NCI-H345 (cell line): ENCODE measurements at regions not wholly inside any gene's neighbourhood (a gene's known extent, or its start where the extent isn't known, plus 50 kb on each side); places are given as distances from the start of the nearest gene placed in this dataset.

Experiments
- DNase-seq: peaks from one replicate; lab custom pipeline; 2025; lab: John Stamatoyannopoulos, UW

DNA sequence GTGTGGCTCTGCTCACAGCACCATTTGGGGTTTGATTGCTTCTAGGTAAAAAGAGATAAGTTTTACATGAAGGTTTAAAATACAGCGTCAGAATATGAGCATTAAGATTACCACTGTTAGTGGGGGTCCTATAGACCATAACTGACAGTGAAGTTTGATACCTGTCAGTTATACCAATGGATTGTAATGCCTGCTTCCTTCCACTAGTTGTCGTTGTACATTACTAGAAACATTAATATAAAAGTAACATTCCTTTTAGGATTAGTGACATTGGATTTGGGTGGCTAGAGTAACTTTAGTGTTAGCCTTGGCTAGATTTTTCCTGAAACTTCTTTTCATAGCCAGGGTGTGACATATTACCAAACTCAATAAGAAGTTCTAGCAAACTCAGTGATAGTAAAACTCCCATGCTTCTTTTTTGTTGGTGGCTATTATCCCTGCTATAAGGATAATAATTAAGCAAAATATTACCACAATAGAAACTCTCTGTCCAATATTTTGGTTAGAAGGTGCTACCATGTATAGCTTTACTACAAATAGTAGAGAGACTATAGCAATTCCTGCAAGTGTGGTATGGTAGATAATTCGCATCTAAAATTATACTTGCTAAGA, 57.1 kb downstream of the FAM181B start:
- no peak for DNase-seq

DNA sequence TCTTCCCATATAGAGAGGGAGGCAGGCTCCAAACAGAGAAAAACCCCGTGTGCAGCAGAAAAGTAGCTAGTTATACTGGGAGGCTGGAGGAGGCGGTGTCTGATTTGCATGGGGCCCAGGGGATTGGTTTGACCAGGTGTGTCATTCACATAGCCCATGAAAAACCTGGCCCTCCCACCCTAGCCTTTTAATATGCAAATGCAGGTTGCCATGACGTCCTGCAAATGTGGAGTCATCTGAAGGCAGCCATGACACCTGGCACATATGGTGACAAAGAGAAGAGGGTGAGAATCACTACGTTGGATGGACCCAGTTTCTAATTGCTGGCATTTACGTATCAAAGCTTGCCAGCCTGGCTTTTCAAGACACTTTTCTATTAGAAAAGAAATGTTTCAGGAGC, 57.8 kb downstream of the FAM181B start:
- DNase-seq: no peak

DNA sequence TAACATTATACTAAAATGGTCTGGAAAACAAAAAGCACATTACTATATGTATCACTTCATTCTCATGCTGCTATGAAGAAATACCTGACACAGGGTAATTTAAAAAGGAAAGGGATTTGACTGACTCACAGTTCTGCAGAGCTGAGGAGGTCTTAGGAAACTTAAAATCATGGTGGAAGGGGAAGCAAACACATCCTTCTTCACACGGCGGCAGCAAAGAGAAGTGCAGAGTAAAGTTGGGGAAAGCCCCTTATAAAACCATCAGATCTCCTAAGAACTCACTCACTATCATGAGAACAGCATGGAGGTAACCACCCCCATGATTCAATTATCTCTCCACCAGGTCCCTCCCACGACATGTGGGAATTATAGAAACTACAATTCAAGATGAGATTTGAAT, 60.0 kb downstream of the FAM181B start:
- no peak for DNase-seq

DNA sequence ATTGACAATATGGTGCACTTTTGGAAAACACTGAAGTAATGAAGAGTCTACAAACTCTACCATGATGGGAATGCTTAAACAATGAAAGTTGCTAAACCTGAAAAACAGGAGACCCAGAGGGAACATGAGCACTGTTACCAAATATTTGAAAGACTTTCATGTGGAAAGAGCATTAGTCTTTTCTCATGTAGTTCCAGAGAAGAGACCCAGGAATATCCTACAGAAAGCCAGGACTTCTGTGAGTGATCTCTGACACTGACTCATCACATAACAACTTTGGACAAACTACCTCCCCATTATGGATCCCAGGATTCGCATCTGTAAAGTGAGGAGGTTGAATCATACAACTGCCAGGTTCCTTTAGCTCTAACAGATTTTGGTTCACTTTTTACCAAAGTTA, 62.2 kb downstream of the FAM181B start:
- DNase-seq: no peak

DNA sequence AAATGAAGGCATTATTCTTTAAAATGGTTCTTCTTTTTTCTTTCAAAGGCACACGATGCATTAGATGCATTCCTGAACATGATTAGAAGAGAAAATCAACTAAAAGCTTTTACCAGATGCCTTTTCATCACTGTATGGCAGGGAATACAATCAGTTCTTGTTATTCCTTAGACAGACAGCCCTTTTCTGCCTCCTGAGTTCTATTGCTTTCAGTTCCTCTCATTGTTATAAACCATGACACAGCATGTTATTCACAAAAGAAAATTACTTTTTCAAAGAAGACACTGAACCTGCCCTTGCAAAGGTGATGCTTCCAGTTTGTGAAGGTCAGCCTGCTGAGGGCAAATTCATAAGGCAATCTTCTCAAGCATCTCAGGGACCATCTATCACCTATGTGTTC, 70.1 kb downstream of the FAM181B start:
- DNase-seq: no peak

DNA sequence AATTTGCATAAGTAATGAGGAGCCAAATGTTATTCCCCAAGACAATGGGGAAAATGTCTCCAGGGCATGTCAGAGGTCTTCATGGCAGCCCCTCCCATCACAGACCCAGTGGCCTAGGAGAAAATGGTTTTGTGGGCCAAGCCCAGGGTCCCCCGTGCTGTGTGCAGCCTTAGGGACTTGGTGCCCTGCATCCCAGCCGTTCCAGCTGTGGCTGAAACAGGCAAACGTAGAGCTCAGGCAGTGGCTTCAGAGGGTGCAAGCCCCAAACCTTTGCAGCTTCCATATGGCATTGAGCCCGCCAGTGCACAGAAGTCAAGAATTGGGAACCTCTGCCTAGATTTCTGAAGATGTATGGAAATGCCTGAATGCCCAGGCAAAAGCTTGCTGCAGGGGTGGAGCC, 79.9 kb downstream of the FAM181B start:
- DNase-seq: no peak

DNA sequence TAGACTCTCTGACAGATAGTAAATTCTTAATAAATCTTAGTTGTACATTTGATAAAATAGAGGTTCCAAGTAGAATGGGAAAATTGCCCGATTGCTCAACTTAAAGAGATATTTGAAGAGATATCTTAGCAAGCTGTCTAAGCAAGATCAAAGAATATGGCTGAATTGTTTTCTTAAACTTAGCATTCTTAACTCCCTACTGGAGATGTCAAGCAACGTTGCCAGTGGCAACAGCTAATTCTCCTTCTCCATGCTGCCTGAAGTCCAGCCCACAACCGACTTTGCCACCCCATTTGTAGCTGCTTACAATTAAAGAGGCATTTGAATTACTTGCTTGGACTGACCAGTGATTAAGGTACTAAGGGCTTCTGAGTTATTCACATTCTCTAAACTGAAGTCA, 94.4 kb downstream of the FAM181B start:
- no peak for DNase-seq

DNA sequence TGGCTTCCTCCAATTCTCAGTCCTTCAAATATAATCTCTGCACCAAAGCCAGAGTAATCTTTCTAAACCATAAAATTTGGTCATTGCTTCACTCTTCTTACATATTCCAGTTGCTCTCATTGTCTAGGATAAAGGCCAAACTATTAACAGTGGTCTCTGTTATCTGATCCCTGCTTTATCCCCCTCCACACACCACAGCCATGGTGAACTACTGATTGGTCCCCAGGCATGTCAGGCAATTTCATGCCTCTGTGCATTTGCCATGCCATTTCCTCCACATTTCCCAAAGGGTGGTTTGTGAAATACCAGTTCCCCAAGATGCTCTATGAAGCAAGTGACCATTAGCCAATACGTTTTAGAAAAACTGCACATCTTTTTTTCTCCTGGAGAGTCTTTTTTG, 97.0 kb downstream of the FAM181B start:
- DNase-seq: no peak

DNA sequence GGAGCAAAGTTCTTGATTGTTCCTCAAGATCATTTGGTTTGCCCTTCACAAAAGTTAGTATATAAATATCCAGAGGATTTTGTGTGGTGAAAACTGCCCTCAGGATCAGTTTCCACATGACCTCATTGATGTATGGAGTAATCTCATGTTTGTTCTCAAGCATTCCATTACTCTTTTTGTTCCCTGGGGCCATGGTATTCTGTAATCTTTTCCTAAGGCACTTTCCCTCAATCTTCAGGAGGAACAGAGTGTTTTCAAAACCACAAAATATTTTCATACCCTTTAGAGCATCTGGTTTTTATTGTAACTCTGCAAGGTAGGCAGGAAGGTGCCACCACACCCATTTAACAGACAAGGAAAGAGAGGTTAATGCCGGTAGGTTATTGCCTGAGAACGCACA, 99.6 kb downstream of the FAM181B start:
- DNase-seq: no peak

DNA sequence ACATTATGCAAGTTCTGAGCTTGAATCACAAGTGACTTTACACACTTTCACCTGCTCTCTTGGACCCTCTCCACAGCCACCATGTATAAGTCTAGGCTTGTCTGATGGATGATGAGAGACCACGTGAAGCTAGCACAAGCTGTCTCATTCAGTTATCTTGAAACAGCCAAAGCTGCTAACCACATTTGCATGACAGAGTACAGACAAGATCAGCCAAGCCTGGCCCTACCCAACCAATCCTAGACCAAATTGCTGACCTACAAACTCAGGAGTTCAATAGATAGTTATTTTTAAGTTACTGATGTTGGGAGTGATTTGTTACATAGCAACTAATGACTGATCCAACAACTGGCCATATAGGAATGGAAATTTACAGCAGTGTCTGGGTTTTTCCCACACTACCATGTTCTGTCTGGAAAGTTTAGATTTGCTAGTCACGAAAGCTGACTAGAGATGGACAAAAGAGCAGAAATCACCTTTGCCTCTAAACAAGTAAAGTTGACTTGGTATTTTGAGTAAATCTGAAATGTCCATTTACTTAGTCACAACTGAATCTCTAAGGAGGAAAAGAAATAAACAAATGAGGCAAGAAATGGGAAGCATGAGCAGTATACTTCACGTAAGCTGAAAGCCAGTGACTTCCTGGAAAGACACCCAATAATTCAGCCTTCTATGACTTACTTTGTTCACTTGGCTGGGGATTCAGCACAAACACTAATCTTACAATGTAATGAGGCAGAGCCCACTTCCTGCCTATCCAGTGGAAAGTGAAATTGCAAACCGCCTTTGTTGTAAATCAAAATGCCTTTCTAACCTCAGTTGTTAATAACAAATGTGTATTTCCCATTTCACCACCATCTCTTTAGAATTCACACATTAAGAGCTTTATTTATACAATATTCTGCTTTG, 101.7 kb downstream of the FAM181B start:
- no peak for DNase-seq

DNA sequence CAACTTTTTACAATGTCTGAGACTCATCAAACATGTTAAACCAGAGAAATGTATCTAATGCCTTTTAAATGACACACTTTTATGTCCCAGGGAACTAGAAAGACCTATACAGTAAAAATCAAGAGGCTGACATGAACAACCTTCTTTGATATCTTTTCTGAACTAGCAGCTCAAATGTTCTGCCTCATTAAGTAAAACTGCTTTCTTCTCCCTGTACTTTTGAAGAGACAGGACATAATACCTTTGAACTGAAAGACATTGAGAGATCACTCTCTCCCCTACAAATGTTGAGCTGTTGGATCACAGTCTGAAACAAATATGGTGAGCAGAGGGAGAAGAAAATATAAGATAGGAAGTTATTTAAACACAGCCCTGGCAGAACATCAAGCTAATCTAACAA, 123.0 kb downstream of the FAM181B start:
- DNase-seq: no peak

DNA sequence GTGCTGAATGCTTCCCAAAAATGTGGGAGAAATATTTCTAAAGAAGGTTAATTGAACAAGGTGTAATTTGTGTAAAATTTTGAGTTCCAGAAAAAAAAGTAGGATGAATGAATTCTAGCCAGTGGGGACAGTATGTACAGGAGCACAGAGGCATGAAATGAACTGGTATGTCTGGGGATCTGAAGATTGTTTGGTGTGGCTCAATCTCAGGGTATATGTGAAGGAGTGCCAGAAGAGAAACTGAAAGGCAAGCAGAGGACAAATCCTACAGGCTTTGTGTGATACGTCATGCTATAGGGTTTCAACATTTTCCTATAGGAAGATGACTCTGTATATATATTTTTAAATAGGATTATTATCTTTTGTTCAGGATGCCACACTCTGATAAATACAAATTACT, 126.9 kb downstream of the FAM181B start:
- DNase-seq: no peak

DNA sequence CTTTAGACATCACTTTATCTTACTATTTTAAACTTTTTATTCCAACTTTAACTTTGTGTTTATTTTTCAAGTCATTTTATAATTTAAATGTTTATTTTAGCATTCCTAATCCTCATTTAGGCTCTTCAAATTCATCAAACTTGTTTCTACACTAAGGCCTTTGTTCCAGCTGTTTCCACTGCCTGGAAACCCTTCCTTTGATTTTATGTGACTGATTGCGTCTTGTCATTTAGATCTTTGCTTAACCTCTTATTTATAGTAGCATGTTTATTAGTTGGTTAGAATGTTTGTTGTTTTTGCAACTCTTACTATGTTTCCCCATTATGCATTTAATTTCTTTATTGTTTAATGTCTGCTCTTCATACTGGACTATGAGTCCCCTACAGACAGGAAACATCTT, 132.0 kb downstream of the FAM181B start:
- no peak for DNase-seq

DNA sequence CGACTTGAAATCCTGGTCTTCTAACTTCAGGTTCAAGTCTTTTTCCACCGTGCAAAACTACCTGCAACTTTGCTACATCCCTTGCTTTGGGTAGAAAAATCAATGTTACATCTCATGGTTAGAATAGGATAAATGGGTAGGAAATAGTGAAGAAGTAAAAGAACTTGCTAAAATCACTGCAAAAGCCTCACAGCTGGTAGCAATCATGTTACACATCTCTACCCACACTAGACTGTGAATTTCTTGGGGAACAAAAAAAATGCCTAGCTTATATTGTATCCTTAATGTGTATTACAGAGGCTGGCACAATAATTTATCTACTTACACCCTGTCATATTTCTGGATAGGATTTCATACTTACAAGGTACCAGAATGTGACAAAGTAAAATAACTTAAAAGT, 133.8 kb downstream of the FAM181B start:
- no peak for DNase-seq

DNA sequence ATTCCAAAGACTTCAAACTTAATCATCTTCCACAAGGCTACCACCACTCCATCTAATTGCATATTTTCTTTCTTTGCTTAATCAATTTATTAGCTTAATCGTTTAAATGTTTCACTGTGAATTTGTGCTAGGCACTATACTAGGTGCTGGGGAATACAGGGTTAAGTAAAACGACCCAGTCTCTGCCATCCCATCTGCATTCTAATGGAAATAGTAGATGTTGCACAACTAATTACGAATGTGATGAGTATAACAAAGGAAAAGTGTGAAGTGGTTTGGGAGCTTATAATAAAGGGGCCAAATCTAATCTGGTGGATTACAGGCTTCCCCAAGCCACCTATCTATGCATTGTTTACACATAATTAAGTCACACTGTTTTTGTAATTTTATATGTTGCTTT, 147.1 kb downstream of the FAM181B start:
- no peak for DNase-seq

DNA sequence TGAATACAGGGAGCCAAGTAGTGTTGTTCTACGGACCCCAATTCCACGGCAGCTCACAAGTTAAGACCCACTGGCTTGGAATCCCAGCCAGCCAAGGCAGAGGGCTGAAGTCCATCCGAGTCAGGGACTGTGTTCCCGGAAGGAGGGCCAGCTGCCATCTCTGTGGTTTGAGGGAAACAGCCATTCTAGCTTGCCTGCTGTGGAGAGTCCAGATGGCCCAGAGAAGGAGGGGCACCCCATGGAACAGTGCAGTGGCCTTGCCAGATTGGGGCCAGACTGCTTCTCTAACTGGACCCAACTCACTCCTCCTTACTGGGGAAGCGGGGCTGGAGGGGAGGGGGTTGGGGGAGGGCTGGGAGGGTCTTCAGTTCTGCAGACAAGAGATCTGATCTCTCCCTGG, 156.4 kb downstream of the FAM181B start:
- DNase-seq: no peak

DNA sequence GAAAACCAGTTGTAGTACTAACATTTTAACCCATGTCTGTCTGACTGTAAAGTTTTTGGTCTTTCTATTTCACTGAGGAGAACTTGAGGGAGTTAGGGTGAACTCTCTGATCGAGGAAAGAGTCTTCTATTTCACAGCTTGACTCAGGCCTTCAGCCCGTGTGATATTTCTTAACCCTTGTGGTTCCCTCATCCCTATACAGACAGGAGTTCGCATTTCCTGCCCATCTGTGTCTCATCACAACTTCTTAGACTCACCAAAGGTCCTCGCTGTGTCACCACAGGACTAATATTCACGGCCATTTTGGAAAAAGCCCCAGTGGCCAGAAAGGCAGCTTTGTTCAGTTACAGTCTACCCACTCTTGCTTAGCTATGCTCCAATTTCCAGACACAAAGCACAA, 172.8 kb downstream of the FAM181B start:
- DNase-seq: no peak

DNA sequence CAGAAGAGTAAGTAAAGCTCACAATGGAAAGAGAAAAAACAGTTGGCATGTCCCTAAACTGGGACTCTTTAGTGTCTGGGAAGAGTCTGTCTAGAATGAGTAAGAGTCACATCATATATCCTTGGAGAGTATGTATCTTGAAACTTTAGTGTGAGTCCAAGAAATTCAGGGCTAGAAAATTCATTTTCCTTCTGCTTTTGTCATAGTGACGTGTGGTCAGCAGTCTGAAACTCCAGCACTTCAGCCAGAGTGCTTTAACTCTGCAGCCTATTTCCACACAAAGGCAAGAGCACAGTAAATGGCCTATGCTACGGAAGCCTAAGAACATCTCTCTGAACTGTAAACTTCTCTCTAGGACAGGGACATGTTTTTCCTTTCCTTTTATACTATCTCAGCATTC, 174.1 kb downstream of the FAM181B start:
- no peak for DNase-seq

DNA sequence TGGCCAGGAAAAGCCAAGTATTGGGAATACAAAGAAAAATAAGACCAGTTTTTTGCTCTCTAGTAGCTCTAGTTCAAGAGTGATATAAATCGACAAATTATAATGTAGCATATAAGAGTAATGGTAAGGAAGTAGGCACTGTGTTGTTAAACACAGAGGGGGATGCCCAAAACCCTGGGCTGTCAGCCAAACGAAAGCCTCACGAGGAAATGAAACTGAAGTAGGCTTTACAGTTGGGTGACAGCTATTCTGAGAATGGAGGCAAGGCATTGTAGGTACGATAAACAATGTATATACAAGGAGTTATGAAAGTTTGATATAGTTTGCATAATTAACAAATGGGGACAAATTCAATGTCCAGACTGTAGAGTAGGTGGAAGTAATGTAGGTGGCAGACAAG, 176.4 kb downstream of the FAM181B start:
- peak; percentile 61 for DNase-seq

DNA sequence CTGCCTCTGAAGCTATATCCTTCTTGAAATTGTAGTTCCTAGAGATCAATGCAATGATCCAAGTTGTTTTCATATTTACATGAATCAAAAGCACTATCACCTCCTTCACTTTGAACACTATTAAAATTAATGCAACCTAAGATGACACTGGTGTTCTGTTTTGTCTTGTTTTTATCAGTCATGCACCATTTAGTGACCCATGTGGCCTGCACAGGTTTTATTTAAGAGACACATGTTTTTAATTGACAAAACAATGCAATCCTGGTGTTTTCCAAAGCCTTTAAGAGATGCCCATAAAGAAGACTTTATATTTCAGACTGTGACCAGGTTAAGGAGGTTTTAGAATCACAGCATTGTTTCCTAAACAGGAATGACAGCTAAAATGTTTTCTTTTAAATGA, 177.5 kb downstream of the FAM181B start:
- DNase-seq: no peak

DNA sequence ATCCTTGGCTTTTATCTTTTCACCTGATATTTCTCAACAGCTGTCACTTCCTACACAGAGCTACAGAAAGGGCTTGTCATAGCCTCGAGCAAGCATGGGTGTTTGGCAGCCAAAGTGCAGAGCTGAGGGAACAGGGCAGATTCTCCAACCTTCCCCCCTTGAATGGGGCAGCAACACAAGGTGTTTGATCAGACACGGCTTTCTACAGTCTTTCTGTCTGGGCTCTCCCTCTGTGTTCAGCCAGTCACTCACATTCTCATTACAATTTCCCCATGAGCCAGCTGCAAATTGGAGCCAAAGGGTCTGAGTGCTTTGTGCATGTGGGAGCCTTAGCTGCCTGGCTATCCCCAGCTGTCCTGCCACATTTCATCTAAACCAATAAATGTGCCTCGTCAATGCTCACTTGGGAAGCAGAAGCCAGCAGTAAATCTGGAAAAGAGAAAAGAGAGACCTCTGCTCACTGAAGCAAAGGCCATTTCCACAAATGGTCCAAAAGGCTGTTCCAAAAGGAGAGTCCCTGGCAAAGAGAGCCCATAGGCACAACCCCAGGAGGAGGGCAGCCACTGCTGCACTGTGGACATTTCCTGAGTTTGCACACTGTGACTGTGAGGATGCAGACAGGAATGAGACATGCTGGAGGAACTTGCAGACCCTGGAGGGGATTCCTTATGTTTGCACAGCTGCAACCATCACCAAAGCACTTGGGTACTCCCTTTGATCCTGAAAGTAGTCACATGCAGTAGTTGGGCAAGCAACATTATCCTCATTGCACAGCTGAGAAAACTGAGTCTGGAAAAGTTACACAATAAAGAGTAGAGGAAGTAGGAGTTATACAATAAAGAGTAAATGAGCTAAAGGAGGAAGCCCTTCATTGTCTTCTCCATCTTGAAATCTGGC, 186.8 kb downstream of the FAM181B start:
- DNase-seq: peak; percentile 48

DNA sequence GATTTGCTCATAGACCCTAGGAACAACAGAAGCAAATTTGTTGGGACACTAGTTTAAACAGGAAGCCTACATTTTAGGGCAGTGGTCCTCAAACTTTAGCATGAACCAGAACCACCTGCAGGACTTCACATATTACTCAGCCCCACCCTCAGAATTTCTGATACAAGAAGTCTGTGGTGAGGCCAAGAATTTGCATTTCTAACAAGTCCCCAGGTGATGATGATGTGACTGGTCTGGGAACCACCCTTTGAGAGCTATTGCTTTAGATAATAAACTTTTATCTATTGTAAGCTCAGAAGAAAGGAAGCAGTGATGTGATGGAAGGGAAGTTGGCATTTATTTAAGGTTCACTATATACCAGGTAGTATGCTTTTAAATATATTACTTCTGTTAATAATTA, 194.0 kb downstream of the FAM181B start:
- no peak for DNase-seq

DNA sequence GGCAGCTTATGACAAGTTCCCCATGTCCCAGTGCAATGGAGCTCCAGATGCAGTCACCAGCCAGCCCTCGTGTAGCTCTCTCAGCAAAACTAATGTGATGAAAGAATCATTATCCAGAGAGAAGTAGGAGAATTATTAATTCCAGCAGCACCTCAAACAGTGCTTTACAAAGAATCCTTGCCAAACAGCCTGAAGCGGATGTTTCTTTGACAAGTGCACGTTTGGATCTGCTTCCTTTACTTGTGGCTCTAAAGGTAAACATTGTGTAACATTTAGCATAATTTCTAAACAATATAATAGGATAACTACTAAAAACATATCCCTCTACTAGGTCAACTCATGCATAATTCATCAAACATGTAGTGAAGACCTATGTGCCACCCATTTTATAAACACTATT, 197.0 kb downstream of the FAM181B start:
- DNase-seq: no peak
